CD4-positive, alpha-beta T cell (primary cell): ENCODE measurements at regions not wholly inside any gene's neighbourhood (a gene's known extent, or its start where the extent isn't known, plus 50 kb on each side); places are given as distances from the start of the nearest gene placed in this dataset.

Experiments
- ATAC-seq: fragments of 200-7000 bp; cut with Tn5 transposase; one replicate; pipeline ENCODE4 v1.10.0; 2022; ENCODE audit warnings: mild to moderate bottlenecking; ENCODE audit not compliant: poor library complexity
- CTCF ChIA-PET: fragments of 350-600 bp; sonication (Branson Sonifier 250); formaldehyde crosslinking; loops from one replicate; lab custom pipeline; 2021; ENCODE audit warnings: antibody characterized with exemption, inconsistent platforms; lab: Charles Lee
- POLR2A ChIA-PET: fragments of 350-600 bp; sonication (Branson Sonifier 250); formaldehyde crosslinking; loops from one replicate; lab custom pipeline; 2021; ENCODE audit warnings: antibody characterized with exemption, inconsistent platforms; lab: Charles Lee
- DNase-seq, 14 experiments: peaks; one replicate each; pipeline ENCODE4 v3.0.0-alpha.2; 2013 to 2020; ENCODE audit warnings: mixed read lengths in 2 of 14
- H3K27ac ChIP-seq, 2 donors: one replicate each; pipeline versions ENCODE4 v1.5.1 to v1.7.0; 2013; ENCODE audit warnings: low read length in 2 of 2, low read depth in 1 of 2, mild to moderate bottlenecking in 1 of 2
- H3K27me3 ChIP-seq, 2 experiments: 1 replicate in 1 of 2; 2 replicates in 1 of 2; pipeline versions ENCODE4 v1.6.1 to v1.7.0; 2013; ENCODE audit warnings: low read length in 2 of 2, control low read depth in 1 of 2, mild to moderate bottlenecking in 1 of 2, moderate library complexity in 1 of 2; ENCODE audit not compliant: insufficient read depth in 2 of 2, control insufficient read depth in 1 of 2
- H3K36me3 ChIP-seq: one replicate; pipeline ENCODE4 v1.6.1; 2013; ENCODE audit warnings: low read length, control low read depth; ENCODE audit not compliant: insufficient read depth
- H3K4me1 ChIP-seq: one replicate; pipeline ENCODE4 v1.6.1; 2013; ENCODE audit warnings: low read length, control low read depth; ENCODE audit not compliant: insufficient read depth
- H3K4me3 ChIP-seq: one replicate; pipeline ENCODE4 v1.5.1; 2013; ENCODE audit warnings: mild to moderate bottlenecking, low read length, moderate library complexity
- H3K9me3 ChIP-seq, 2 experiments: 1 replicate in 1 of 2; 2 replicates in 1 of 2; pipeline versions ENCODE4 v1.6.1 to v1.7.0; 2013; ENCODE audit warnings: low read length in 2 of 2, mild to moderate bottlenecking in 2 of 2, control low read depth in 1 of 2, moderate library complexity in 1 of 2; ENCODE audit not compliant: control insufficient read depth in 1 of 2, insufficient read depth in 1 of 2
- H3K27ac Mint-ChIP-seq: one replicate; pipeline ENCODE4 v1.8.0; 2020; ENCODE audit warnings: mixed read lengths
- H3K27me3 Mint-ChIP-seq: one replicate; pipeline ENCODE4 v1.8.0; 2021; ENCODE audit warnings: mixed read lengths
- H3K36me3 Mint-ChIP-seq: one replicate; pipeline ENCODE4 v1.8.0; 2021; ENCODE audit warnings: low read depth, mixed read lengths
- H3K4me1 Mint-ChIP-seq: one replicate; pipeline ENCODE4 v1.8.0; 2021; ENCODE audit warnings: low read depth, mixed read lengths
- H3K4me3 Mint-ChIP-seq: one replicate; pipeline ENCODE4 v1.8.0; 2020; ENCODE audit warnings: mild to moderate bottlenecking, mixed read lengths
- H3K9me3 Mint-ChIP-seq: one replicate; pipeline ENCODE4 v1.8.0; 2020; ENCODE audit warnings: mixed read lengths
- CTCF ChIP-seq: fragments of 200-600 bp; IDR thresholded peaks from one replicate; pipeline ENCODE4 v1.8.0; 2022; ENCODE audit warnings: antibody characterized with exemption, mild to moderate bottlenecking
- intact Hi-C, 2 experiments: fragments of 100-400 bp; cut with DNase I in 1 of 2; cut with micrococcal nuclease in 1 of 2; formaldehyde crosslinking; loops; one replicate each; pipeline versions ENCODE4 v1.15.1 to v1.9.0; 2023 to 2025; cut with DNase I, micrococcal nuclease

- DNase-seq (no peak), ATAC-seq (no peak)
- Mint-ChIP-seq H3K4me1 (no peaks in the 10 kb centered on the region), H3K4me3 (no peak overlapping the region), H3K27ac (no peak overlapping the region), H3K9me3 (no peaks in the 10 kb centered on the region), H3K36me3 (no peaks in the 10 kb centered on the region), H3K27me3 (peaks cover 12% of the 10 kb centered on the region)
- no peaks in the 10 kb centered on the region for H3K9me3 ChIP-seq
- peaks cover 0 to 19% of the 10 kb centered on the region in 2 experiments for H3K27me3 ChIP-seq
- no peaks in the 10 kb centered on the region for H3K4me1 ChIP-seq
- ChIA-PET POLR2A (no interaction called here), CTCF (no interaction called here)
- no peak overlapping the region for H3K4me3 ChIP-seq
- no peak overlapping the region for H3K27ac ChIP-seq
- intact Hi-C loops = loop anchor here (10.0 kb wide), 3 partner anchors 627 to 1877 kb away; no protein-coding TSS in a partner anchor
- H3K36me3 ChIP-seq = no peaks in the 10 kb centered on the region
- no peak for TF ChIP-seq CTCF
Observed at GRCh38 chr15:36507458-36507857, 72.0 kb upstream of the CDIN1 start.

- ChIA-PET POLR2A (interaction anchor here (1.0 kb wide), 1 partner anchor 10 kb away, joined by 3 read pairs; no protein-coding TSS in a partner anchor), CTCF (no interaction called here)
- no peak for TF ChIP-seq CTCF
- Mint-ChIP-seq H3K27ac (no peak overlapping the region), H3K9me3 (no peaks in the 10 kb centered on the region), H3K4me3 (no peak overlapping the region), H3K36me3 (no peaks in the 10 kb centered on the region), H3K4me1 (no peaks in the 10 kb centered on the region), H3K27me3 (peaks cover 11% of the 10 kb centered on the region)
- DNase-seq (no peak), ATAC-seq (no peak)
- intact Hi-C loops = no loop called here
- H3K4me1 ChIP-seq = no peaks in the 10 kb centered on the region
- no peaks in the 10 kb centered on the region for H3K36me3 ChIP-seq
- H3K27ac ChIP-seq = no peak overlapping the region
- H3K9me3 ChIP-seq = no peaks in the 10 kb centered on the region
- H3K4me3 ChIP-seq = no peak overlapping the region
- peaks cover 0 to 10% of the 10 kb centered on the region in 2 experiments for H3K27me3 ChIP-seq
Observed at GRCh38 chr15:36511594-36511993, 67.8 kb upstream of the CDIN1 start.

GRCh38 chr15:36517758-36518157 lies 61.7 kb upstream of the CDIN1 start:
- POLR2A ChIA-PET = no interaction called here
- ATAC-seq = no peak

More at GRCh38 chr15:36517758-36518157, 61.7 kb upstream of the CDIN1 start:
- Mint-ChIP-seq H3K4me3 (no peak overlapping the region), H3K9me3 (no peaks in the 10 kb centered on the region), H3K27me3 (peaks cover 18% of the 10 kb centered on the region), H3K4me1 (no peaks in the 10 kb centered on the region), H3K36me3 (no peaks in the 10 kb centered on the region), H3K27ac (no peak overlapping the region)
- H3K4me1 ChIP-seq = no peaks in the 10 kb centered on the region
- intact Hi-C loops = no loop called here
- TF ChIP-seq CTCF = no peak
- DNase-seq = no peak
- H3K27me3 ChIP-seq = no peaks in the 10 kb centered on the region
- H3K4me3 ChIP-seq = no peak overlapping the region
- no peaks in the 10 kb centered on the region for H3K36me3 ChIP-seq
- H3K27ac ChIP-seq = no peak overlapping the region
- CTCF ChIA-PET = no interaction called here
- H3K9me3 ChIP-seq = no peaks in the 10 kb centered on the region
